SK-N-SH treated with all-trans-retinoic acid at 6 μM for 48 hours (cell line): ENCODE measurements at regions not wholly inside any gene's neighbourhood (a gene's known extent, or its start where the extent isn't known, plus 50 kb on each side); places are given as distances from the start of the nearest gene placed in this dataset.

Source experiments
- CSDC2 ChIP-seq: fragments of 250-450 bp; sonication (Bioruptor Pico); IDR thresholded peaks from 2 replicates; pipeline ENCODE4 v1.5.0; 2020; ENCODE audit warnings: mild to moderate bottlenecking, moderate library complexity
- POU6F1 ChIP-seq: fragments of 250-450 bp; sonication (Bioruptor Pico); IDR thresholded peaks from 2 replicates; pipeline ENCODE4 v1.8.0; 2021; ENCODE audit warnings: low read depth, mild to moderate bottlenecking, moderate library complexity, borderline replicate concordance
- TCF4 ChIP-seq: fragments of 250-450 bp; sonication (Bioruptor Pico); IDR thresholded peaks from 2 replicates; pipeline ENCODE4 v1.8.0; 2021; ENCODE audit warnings: mild to moderate bottlenecking, moderate library complexity, borderline replicate concordance
- TSHZ2 ChIP-seq: fragments of 250-450 bp; sonication (Bioruptor Pico); IDR thresholded peaks from 2 replicates; pipeline ENCODE4 v1.5.0; 2020; ENCODE audit warnings: mild to moderate bottlenecking, moderate library complexity
- ZFP30 ChIP-seq: fragments of 450-650 bp; formaldehyde crosslinking; IDR thresholded peaks from 2 replicates; pipeline ENCODE4 v1.5.0; 2022; ENCODE audit warnings: mild to moderate bottlenecking, moderate library complexity

- TF ChIP-seq CSDC2 (CRISPR knock-in tag) (no peak), TCF4 (CRISPR knock-in tag) (no peak), ZFP30 (no peak), POU6F1 (no peak), TSHZ2 (CRISPR knock-in tag) (no peak)
These were observed 90.0 kb upstream of the TAF1B start for GRCh38 chr2:9753276-9753600.
